ENCODE measurements at regions not wholly inside any gene's neighbourhood (a gene's known extent, or its start where the extent isn't known, plus 50 kb on each side); places are given as distances from the start of the nearest gene placed in this dataset.

DNA sequence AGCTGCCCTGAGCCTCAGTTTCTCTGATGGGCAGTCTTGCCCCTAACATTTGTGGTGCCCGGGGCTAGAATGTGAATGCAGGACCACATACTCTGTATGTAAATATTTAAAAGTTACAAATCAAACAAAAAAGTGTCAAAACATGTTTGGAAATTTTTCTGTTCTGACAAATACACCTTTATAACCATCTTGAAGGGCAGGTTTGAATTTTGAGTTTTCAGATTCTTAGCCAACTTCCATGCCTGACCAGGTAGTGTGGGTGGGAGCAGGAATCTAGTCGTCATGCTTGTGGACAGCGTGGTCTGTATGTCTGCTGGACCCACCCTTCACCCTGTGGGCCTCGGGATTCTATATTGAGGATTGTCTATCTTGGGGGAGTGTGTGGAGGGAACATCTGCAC, 325.1 kb downstream of the SOX4 start:
- TF ChIP-seq, protein P1, sequence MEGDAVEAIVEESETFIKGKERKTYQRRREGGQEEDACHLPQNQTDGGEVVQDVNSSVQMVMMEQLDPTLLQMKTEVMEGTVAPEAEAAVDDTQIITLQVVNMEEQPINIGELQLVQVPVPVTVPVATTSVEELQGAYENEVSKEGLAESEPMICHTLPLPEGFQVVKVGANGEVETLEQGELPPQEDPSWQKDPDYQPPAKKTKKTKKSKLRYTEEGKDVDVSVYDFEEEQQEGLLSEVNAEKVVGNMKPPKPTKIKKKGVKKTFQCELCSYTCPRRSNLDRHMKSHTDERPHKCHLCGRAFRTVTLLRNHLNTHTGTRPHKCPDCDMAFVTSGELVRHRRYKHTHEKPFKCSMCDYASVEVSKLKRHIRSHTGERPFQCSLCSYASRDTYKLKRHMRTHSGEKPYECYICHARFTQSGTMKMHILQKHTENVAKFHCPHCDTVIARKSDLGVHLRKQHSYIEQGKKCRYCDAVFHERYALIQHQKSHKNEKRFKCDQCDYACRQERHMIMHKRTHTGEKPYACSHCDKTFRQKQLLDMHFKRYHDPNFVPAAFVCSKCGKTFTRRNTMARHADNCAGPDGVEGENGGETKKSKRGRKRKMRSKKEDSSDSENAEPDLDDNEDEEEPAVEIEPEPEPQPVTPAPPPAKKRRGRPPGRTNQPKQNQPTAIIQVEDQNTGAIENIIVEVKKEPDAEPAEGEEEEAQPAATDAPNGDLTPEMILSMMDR (IDR thresholded peaks at IDR 0.05; ENCODE audit: extremely low read depth in 1 of 2, insufficient read depth in 1 of 2, low read depth in 1 of 2, low read length in 2 of 2) = no peak
- TF ChIP-seq, protein P2, sequence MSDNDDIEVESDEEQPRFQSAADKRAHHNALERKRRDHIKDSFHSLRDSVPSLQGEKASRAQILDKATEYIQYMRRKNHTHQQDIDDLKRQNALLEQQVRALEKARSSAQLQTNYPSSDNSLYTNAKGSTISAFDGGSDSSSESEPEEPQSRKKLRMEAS (IDR thresholded peaks at IDR 0.05; ENCODE audit: insufficient read depth, insufficient read length) = no peak
- no peak for TF ChIP-seq POLR2A (IDR thresholded peaks at IDR 0.05; ENCODE audit: low read depth, low read length)
- TF ChIP-seq FOS (IDR thresholded peaks at IDR 0.05; ENCODE audit: borderline replicate concordance, insufficient read depth, low read length) = no peak
- no peak for TF ChIP-seq JUN (IDR thresholded peaks at IDR 0.05; ENCODE audit: borderline replicate concordance, insufficient read depth, insufficient read length, low read depth)
- no peak for TF ChIP-seq POLR2AphosphoS5 (IDR thresholded peaks at IDR 0.05; ENCODE audit: insufficient read depth, low read depth, low read length)
- TF ChIP-seq EZH2 (IDR thresholded peaks at IDR 0.05; ENCODE audit: borderline replicate concordance, low read depth, low read length, severe bottlenecking) = no peak
- TF ChIP-seq MYC (IDR thresholded peaks at IDR 0.05; ENCODE audit: low read depth, low read length) = no peak
- TF ChIP-seq GATA2 (IDR thresholded peaks at IDR 0.05; ENCODE audit: insufficient read depth, insufficient read length, low read depth, low read length) = no peak

Data from endothelial cell of umbilical vein (primary cell).